ENCODE measurements at regions not wholly inside any gene's neighbourhood (a gene's known extent, or its start where the extent isn't known, plus 50 kb on each side); places are given as distances from the start of the nearest gene placed in this dataset.

DNA sequence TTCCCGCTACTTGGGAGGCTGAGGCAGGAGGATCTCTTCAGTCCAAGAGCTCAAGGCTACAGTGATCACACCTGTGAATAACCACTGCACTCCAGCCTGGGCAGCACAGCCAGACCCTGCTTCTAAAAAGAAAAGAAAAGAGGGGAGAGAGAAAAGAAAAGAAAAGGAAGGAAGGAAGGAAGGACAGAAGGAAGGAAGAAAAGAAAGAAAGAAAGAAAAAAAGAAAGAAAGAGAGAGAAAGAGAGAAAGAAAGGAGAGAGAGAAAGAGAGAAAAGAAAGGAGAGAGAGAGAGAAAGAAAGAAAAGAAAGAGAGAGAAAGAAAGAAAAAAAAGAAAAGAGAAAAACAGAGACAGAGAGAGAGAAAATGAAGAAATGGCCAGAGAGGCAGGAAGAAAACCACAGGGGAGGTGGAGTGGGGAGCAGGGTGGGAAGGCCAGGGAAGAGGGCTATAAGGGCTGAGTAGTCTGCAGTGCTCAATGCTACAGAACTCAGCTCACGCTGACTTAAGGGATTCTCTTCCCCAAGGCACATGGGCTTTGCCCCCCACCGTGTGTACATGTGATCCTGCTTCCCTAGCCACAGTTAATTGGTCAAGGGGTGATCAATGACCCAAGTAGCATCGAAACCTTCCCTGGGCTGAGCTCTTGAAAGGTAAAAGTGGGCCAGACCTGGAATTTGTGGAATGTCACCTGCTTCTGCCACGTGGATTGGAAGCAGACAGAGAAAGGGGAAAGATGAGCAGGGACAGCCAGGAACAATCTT is 90.4 kb upstream of the TMCC3 start:
- ATAC-seq (no peak), DNase-seq (ENCODE audit: low read depth, low spot score) (no peak)
- Histone ChIP-seq H2AFZ (ENCODE audit: low read depth, low read length, poor library complexity, severe bottlenecking) (no peak overlapping the region), H3K4me3 (replicated peaks in 1 of 2; ENCODE audit: low read depth in 1 of 2, low read length in 2 of 2) (no peak overlapping the region), H3K9me2 (ENCODE audit: insufficient read depth) (no peaks in the 10 kb centered on the region), H3K9me3 (ENCODE audit: control insufficient read depth in 1 of 2, insufficient read depth in 1 of 2, low read depth in 1 of 2, low read length in 2 of 2) (no peaks in the 10 kb centered on the region), H3K4me1 (ENCODE audit: control insufficient read depth in 1 of 2, insufficient read depth in 2 of 2, low read length in 2 of 2) (no peaks in the 10 kb centered on the region), H3K4me2 (ENCODE audit: low read length) (no peak overlapping the region), H4K20me1 (ENCODE audit: insufficient read depth) (no peaks in the 10 kb centered on the region), H3K27ac (ENCODE audit: low read depth, low read length) (no peak overlapping the region), H3K27me3 (ENCODE audit: insufficient read depth, low read length) (no peaks in the 10 kb centered on the region), H3K79me2 (ENCODE audit: insufficient read depth, low read length) (no peaks in the 10 kb centered on the region), H3K9ac (ENCODE audit: low read length) (no peak overlapping the region), H3K36me3 (ENCODE audit: control insufficient read depth in 1 of 2, insufficient read depth in 2 of 2, low read length in 2 of 2) (no peaks in the 10 kb centered on the region)
- ChIA-PET RAD21 (ENCODE audit: low non-redundant PET in 1 of 2, low total read pairs in 2 of 2, uncharacterized antibody in 2 of 2, unreplicated experiment in 2 of 2) (no interaction called here), POLR2A (no interaction called here), CTCF (no interaction called here)
- intact Hi-C loops (cut with micrococcal nuclease) = no loop called here
- TF ChIP-seq, protein P1, sequence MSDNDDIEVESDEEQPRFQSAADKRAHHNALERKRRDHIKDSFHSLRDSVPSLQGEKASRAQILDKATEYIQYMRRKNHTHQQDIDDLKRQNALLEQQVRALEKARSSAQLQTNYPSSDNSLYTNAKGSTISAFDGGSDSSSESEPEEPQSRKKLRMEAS (IDR thresholded peaks at IDR 0.05) = no peak
- TF ChIP-seq SIN3A (IDR thresholded peaks at IDR 0.05; ENCODE audit: low read depth) (no peak), YY1 (IDR thresholded peaks at IDR 0.05; ENCODE audit: extremely low read depth, insufficient replicate concordance, low read depth, low read length) (no peak), ZFX (IDR thresholded peaks at IDR 0.05) (no peak), FOSL1 (IDR thresholded peaks at IDR 0.05; ENCODE audit: low read depth) (no peak), ELF1 (IDR thresholded peaks at IDR 0.05; ENCODE audit: borderline replicate concordance, low read depth) (no peak), ZNF274 (IDR thresholded peaks at IDR 0.05; ENCODE audit: low read depth, low read length) (no peak)
- TF ChIP-seq, protein P2, sequence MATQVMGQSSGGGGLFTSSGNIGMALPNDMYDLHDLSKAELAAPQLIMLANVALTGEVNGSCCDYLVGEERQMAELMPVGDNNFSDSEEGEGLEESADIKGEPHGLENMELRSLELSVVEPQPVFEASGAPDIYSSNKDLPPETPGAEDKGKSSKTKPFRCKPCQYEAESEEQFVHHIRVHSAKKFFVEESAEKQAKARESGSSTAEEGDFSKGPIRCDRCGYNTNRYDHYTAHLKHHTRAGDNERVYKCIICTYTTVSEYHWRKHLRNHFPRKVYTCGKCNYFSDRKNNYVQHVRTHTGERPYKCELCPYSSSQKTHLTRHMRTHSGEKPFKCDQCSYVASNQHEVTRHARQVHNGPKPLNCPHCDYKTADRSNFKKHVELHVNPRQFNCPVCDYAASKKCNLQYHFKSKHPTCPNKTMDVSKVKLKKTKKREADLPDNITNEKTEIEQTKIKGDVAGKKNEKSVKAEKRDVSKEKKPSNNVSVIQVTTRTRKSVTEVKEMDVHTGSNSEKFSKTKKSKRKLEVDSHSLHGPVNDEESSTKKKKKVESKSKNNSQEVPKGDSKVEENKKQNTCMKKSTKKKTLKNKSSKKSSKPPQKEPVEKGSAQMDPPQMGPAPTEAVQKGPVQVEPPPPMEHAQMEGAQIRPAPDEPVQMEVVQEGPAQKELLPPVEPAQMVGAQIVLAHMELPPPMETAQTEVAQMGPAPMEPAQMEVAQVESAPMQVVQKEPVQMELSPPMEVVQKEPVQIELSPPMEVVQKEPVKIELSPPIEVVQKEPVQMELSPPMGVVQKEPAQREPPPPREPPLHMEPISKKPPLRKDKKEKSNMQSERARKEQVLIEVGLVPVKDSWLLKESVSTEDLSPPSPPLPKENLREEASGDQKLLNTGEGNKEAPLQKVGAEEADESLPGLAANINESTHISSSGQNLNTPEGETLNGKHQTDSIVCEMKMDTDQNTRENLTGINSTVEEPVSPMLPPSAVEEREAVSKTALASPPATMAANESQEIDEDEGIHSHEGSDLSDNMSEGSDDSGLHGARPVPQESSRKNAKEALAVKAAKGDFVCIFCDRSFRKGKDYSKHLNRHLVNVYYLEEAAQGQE (IDR thresholded peaks at IDR 0.05; ENCODE audit: low read depth) = no peak
- TF ChIP-seq, protein P3, sequence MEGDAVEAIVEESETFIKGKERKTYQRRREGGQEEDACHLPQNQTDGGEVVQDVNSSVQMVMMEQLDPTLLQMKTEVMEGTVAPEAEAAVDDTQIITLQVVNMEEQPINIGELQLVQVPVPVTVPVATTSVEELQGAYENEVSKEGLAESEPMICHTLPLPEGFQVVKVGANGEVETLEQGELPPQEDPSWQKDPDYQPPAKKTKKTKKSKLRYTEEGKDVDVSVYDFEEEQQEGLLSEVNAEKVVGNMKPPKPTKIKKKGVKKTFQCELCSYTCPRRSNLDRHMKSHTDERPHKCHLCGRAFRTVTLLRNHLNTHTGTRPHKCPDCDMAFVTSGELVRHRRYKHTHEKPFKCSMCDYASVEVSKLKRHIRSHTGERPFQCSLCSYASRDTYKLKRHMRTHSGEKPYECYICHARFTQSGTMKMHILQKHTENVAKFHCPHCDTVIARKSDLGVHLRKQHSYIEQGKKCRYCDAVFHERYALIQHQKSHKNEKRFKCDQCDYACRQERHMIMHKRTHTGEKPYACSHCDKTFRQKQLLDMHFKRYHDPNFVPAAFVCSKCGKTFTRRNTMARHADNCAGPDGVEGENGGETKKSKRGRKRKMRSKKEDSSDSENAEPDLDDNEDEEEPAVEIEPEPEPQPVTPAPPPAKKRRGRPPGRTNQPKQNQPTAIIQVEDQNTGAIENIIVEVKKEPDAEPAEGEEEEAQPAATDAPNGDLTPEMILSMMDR (IDR thresholded peaks at IDR 0.05 in 2 of 3, conservative IDR thresholded peaks at IDR 0.05 in 1 of 3; ENCODE audit: borderline replicate concordance in 1 of 3, insufficient read depth in 1 of 3, low read depth in 2 of 3, low read length in 2 of 3) = no peak
- BruUV-seq (replicated peaks) = no TSS peak

All from HCT116 (cell line).